Endothelial cell of hepatic sinusoid (primary cell): ENCODE measurements at regions not wholly inside any gene's neighbourhood (a gene's known extent, or its start where the extent isn't known, plus 50 kb on each side); places are given as distances from the start of the nearest gene placed in this dataset.
"Not testable (repeated sequence)": the region's sequence is repeated elsewhere in the genome, so short reads cannot be mapped to it uniquely, and the experiment has no call there.

Experiments
- in situ Hi-C: cut with HindIII; loops from 2 replicates; pipeline ENCODE4 v1.10.0; 2017; ENCODE audit warnings: low sequenced_read_pairs

DNA sequence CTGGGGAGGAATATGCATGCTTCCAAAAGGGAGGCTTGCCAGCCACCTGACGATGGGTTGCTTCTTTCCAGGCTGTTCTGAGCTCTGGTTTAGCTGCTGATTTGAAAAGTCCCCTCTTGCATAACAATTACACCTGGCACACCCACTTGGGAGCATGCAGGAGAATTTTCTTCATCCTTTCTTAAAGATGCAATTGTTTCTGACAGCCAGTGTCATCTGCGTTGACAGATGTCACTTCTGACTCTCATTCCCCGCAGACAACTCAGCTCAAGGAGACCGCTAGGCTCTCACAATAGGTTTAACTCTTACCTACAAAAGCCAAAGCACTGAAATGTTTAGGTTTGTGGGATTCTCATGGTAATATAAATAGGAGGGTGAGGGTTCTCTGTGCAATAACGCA, 185.6 kb upstream of the SYNPR start:
- in situ Hi-C loops: no loop called here

DNA sequence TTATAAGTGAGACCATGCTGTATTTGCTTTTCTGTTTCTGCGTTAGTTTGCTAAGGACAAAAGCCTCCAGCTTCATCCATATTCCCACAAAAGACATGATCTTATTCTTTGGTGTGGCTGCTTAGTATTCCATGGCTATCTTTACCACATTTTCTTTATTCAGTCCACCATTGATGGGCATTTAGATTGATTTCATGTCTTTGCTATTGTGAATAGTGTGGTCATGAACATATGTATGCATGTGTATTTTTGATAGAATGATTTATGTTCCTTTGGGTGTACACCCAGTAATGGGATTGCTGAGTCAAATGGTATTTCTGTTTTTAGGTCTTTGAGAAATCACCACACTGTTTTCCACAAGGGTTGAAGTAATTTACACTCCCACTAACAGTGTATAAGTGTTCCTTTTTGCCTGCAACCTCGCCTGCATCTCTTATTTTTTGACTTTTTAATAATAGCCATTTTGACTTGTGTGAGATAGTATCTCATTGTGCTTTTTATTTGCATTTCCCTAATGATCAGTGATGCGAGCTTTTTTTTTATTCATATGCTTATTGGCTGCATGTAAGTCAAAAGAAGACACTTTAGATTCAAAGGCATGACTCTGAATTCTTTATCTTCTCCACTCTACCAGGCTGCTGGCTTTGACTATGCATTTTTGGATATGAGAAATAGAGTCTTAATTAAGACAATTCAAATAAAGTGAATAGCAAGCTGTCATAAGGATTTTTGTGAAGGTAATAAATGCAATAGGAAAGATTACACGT, 183.3 kb upstream of the SYNPR start:
- in situ Hi-C loops: no loop called here

DNA sequence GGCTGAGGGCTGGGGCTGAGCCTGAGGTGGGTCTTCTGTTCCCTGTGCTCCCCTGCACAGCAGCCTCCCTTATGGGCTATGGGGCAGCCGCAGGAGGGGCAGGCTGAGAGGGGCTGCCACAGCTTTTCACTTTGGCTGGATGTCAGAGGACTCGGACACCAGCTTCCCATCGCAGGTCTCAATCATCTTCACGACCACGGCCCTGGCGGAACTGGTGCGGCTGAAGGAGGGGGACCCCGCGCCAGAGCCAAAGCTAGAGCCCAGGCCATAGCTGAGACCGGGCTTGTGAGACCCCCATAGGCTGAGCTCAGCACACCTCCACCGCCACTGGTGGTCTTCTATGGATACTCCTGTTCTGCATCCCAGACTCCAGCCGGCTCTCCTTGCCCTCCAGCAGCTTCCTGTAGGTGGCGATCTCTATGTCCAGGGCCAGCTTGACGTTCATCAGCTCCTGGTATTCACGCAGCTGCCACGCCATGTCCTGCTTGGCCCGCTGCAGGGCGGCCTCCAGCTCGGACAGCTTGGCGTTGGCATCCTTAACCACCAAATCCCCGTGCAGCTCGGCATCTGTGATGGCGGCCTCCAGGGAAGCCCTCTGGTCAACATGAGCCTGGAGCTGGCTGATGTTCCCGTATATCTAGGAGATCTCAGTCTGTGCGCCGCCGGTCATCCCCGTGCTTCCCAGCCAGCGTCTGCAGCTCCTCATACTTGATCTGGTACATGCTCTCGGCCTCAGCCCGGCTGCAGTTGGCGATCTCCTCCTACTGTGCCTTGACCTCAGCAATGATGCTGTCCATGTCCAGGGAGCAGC, 181.7 kb upstream of the SYNPR start:
- in situ Hi-C loops: no loop called here

DNA sequence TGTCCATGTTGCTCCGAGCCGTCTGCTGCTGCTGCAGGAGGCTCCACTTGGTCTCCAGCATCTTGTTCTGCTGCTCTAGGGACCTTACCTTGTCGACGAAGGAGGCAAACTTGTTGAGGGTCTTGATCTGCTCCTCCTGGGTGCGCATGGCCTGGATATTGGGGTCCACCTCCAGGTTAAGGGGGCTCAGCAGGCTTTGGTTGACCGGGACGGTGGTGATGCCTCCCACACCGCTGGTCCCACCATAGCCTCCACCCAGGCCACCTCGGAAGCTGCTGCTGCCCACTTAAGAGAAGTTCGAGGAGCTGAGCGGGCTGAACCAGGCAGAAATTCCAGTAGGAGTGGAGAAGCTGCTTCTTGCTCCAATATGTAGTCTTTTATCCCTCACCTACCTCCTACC, 180.7 kb upstream of the SYNPR start:
- in situ Hi-C loops: no loop called here

DNA sequence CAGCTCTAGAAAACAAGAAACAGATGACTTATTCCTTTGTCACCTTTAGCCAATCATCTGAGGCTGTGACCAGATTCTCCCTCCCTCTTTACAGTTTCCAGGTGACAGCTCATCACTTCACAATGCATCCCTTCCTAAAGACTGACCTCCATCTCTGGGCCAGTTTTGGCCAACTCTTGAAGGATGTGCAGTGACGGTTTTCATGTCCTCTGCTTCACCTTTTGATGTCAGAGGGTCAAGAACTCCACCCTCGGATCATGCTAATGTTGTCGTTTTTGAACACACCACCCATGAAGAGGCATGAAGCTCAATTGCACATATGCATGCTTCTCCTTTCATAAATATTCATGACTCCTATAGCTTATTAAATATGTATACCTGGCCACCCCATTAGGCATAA, 161.2 kb upstream of the SYNPR start:
- in situ Hi-C loops: no loop called here

GRCh38 chr3:63124090-63124489, 154.0 kb upstream of the SYNPR start:
- in situ Hi-C loops: no loop called here

DNA sequence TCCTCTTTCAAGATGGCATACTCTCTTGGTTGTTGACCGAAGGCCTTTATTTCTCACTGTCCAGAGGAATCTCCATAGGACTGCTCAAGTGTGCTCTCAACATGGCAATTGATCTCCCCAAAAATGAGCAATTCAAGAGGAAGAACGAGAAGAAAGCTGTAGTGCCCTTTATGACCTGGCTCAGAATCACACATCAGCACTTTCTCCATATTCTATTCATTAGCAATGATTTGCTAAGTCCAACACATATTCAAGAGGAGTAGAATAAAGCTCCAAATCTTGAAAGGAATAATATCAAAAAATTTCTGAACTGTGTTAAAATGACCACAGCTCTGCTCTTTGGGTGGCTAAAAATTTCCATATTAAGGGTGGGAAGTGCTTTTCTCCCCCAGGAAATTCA, 151.6 kb upstream of the SYNPR start:
- in situ Hi-C loops: no loop called here

GRCh38 chr3:63128380-63128779, 149.7 kb upstream of the SYNPR start:
- in situ Hi-C loops: no loop called here

DNA sequence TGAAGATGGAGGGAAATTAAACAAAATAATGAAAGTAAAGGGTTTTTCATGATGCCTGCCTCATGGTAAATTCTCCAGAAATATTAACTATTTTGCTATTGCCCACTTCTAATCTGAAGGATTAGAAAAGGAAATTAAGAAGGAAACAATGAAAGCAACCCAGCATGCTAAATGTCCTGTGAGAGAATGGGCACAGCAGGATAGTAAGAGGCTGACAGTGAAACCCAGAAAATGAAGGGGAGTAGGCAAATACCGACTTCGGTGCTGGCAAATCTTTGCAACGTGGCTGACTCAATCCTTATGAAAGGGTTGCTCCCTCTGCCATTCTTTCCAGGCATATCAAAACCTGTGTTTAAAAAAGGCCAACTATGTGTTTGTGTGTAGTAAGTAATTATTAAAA, 147.5 kb upstream of the SYNPR start:
- in situ Hi-C loops: no loop called here

GRCh38 chr3:63132461-63133250, 145.5 kb upstream of the SYNPR start:
- in situ Hi-C loops: no loop called here

GRCh38 chr3:63135367-63135766, 142.7 kb upstream of the SYNPR start:
- in situ Hi-C loops: no loop called here

DNA sequence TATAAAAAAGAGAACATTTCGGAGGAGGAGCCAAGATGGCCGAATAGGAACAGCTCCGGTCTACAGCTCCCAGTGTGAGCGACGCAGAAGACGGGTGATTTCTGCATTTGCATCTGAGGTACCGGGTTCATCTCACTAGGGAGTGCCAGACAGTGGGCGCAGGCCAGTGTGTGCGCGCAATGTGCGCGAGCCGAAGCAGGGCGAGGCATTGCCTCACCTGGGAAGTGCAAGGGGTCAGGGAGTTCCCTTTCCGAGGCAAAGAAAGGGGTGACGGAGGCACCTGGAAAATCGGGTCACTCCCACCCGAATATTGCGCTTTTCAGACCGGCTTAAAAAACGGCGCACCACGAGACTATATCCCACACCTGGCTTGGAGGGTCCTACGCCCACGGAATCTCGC, 141.9 kb upstream of the SYNPR start:
- in situ Hi-C loops: not testable (repeated sequence)

GRCh38 chr3:63142681-63143080, 135.4 kb upstream of the SYNPR start:
- in situ Hi-C loops: no loop called here

- in situ Hi-C loops: loop anchor here (5.0 kb wide), 1 partner anchor 39 kb away; no protein-coding TSS in a partner anchor
These were observed 132.0 kb upstream of the SYNPR start for GRCh38 chr3:63146154-63146553.

DNA sequence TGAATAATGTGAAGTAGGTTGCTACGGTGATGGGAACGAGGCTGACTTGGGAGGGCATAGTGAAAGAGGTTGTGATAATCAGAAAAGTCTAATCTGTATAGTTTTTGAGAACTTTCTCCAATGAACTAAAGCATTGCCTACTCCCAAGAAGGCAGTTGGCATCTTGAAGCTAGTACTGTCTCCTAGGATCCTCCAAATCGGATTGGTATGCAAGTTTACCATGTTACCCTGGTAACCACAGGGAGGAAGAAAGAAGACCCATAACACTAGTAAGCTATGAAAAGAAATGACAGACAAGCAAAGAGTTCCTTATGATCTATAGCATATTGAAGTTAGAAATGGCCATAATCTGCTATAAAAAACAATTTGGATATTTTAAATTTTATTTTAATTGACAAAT, 127.2 kb upstream of the SYNPR start:
- in situ Hi-C loops: no loop called here

DNA sequence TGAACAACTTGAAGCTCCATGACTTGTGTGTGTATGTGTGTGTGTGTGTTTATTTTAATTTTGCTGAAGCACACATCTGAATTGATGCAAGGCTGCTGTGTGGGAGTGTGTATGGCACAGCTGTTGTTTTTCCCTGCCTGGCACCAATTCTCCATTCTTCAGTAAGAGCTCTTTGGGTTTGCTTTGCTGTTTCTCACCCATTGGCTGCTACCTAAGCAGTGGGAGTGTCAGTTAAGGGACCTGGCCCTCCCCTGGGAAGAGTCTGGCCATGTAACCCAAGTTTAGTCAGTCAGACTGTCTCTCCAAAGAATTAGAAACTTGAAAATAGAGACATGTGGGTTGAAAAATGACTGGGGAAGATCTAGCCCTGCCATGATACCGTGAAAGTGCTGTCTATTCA, 126.2 kb upstream of the SYNPR start:
- in situ Hi-C loops: no loop called here

- in situ Hi-C loops: no loop called here
These were observed 118.3 kb upstream of the SYNPR start for GRCh38 chr3:63159764-63160163.

DNA sequence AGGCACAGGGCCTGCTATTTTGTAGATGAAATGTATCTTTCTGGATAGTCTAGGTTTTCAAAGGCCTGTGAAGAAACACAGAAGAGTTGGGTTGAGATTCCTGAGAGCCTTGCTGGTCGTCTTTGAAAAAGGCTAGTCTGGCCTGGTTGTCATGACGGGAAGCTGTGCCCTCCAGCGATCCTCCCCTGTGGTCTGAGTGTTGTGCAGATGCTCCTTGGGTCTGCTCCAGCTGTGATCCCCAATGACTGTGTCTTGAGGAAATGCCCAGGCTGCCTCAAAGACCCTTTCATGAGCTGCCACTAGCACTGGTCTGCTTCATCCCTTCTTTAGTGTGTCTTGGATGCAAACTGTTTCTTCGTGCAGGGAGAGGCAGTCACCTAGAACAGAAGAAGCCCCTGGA, 111.0 kb upstream of the SYNPR start:
- in situ Hi-C loops: no loop called here

DNA sequence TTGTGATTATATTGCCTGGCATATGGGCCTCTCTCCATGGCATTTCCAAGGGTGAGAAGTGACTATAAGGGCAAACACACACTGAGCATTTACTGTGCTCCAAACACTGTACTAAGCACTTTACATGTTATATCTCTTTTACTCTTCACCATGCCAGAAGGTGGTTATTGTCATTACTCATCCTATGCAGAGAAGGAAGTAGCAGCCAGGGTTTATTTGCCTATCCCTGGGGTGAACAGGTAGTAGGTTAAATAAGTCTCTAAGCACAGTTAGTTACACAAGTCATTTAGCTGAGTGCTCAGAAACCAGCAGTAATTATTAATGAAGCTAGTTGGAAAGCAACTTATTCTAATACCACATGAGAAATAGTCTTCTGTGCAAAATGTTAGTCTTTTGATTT, 109.9 kb upstream of the SYNPR start:
- in situ Hi-C loops: no loop called here

DNA sequence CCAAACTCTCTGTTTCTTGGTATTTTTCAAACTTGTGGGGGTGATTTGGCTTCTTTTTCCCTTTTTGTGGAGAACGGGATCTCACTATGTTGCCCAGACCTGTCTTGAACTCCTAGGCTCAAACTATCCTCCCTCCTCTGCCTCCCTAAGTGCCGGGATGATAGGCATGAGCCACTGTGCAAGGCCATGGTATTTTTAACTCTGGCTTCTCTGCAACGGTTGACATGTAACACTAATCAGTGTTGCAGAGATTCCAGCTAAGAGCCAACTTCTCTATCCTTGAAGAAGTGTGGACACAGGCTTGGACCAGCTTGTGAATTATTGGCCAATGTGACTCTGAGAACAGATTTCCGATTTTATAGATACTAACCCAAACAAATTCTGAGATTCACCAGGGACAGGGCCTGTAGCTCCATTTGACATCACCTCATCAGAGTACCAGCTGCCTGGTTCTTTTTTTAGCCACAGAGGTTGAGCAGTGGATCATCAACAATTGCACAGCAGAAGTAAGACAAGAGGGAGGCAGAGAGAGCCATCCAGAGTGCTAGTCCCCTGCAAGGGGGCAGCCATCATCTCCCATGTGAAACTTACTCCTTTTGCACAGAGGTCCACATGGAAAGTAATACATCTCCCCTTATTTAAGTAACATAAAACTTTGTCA, 98.1 kb upstream of the SYNPR start:
- in situ Hi-C loops: no loop called here

DNA sequence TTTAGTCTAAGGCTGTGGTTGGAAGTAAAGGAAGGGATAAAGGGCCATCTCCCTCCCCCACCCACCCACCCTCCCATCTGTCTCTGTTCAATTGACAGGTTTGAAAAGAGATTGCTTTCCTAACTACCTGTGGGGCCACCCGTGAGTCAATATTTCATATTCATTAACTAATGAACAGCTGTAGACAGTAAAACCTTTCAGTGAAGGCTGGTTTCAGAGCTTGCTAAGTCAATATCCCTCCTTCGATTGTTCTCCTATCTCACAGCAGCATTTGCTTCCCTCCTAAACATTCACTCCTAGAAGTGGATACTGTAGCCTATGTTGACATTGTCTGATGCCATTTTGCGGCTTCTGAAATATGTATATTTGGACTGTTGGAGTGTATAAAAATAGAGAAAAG, 85.9 kb upstream of the SYNPR start:
- in situ Hi-C loops: no loop called here
